MM.1S (cell line): ENCODE measurements at regions not wholly inside any gene's neighbourhood (a gene's known extent, or its start where the extent isn't known, plus 50 kb on each side); places are given as distances from the start of the nearest gene placed in this dataset.

Experiments
- DNase-seq: peaks from one replicate; pipeline ENCODE4 v3.0.0-alpha.2; 2015
- H2AFZ ChIP-seq: fragments of 300-600 bp; sonication (generic); 2 replicates; pipeline ENCODE4 v1.6.0; 2016; ENCODE audit warnings: antibody characterized with exemption, low read length
- H3F3A ChIP-seq: fragments of 300-600 bp; sonication (generic); 2 replicates; pipeline ENCODE4 v1.6.1; 2016; ENCODE audit warnings: mild to moderate bottlenecking, antibody characterized with exemption, low read length, moderate library complexity, mixed read lengths; ENCODE audit not compliant: insufficient read depth
- H3K27ac ChIP-seq: fragments of 300-600 bp; sonication (generic); 2 replicates; pipeline ENCODE4 v1.5.1; 2016; ENCODE audit warnings: mild to moderate bottlenecking, low read length
- H3K27me3 ChIP-seq: fragments of 300-600 bp; sonication (generic); replicated peaks from 2 replicates; pipeline ENCODE4 v1.6.0; 2016; ENCODE audit warnings: low read length; ENCODE audit not compliant: insufficient read depth
- H3K36me3 ChIP-seq: fragments of 300-600 bp; sonication (generic); replicated peaks from 2 replicates; pipeline ENCODE4 v1.6.1; 2016; ENCODE audit warnings: mild to moderate bottlenecking, low read length, mixed read lengths; ENCODE audit not compliant: insufficient read depth
- H3K4me1 ChIP-seq: fragments of 300-600 bp; sonication (generic); 2 replicates; pipeline ENCODE4 v1.6.1; 2016; ENCODE audit warnings: low read length, mixed read lengths
- H3K4me2 ChIP-seq: fragments of 300-600 bp; sonication (generic); 2 replicates; pipeline ENCODE4 v1.6.0; 2016; ENCODE audit warnings: low read depth, low read length
- H3K4me3 ChIP-seq: fragments of 300-600 bp; sonication (generic); 2 replicates; pipeline ENCODE4 v1.5.1; 2016; ENCODE audit warnings: low read length, mixed read lengths
- H3K79me2 ChIP-seq: fragments of 300-600 bp; sonication (generic); 2 replicates; pipeline ENCODE4 v1.6.1; 2016; ENCODE audit warnings: mixed run types, low read length, mixed read lengths
- H3K9ac ChIP-seq: fragments of 300-600 bp; sonication (generic); 2 replicates; pipeline ENCODE4 v1.6.1; 2016; ENCODE audit warnings: low read length, mixed read lengths
- H3K9me2 ChIP-seq: fragments of 300-600 bp; sonication (generic); replicated peaks from 2 replicates; pipeline ENCODE4 v1.6.1; 2016; ENCODE audit warnings: mild to moderate bottlenecking, low read length, mixed read lengths; ENCODE audit not compliant: insufficient read depth
- H3K9me3 ChIP-seq: fragments of 300-600 bp; sonication (generic); replicated peaks from 2 replicates; pipeline ENCODE4 v1.6.1; 2016; ENCODE audit warnings: mild to moderate bottlenecking, low read length, mixed read lengths; ENCODE audit not compliant: insufficient read depth
- H4K20me1 ChIP-seq: fragments of 300-600 bp; sonication (generic); 2 replicates; pipeline ENCODE4 v1.6.1; 2016; ENCODE audit warnings: mild to moderate bottlenecking, low read length, moderate library complexity, mixed read lengths; ENCODE audit not compliant: insufficient read depth
- EZH2 ChIP-seq: fragments of 300-600 bp; sonication (generic); optimal IDR thresholded peaks from 2 replicates; pipeline ENCODE3; 2017; ENCODE audit warnings: low read depth, mild to moderate bottlenecking, antibody characterized with exemption, low read length, mixed read lengths
- EZH2phosphoT487 ChIP-seq: fragments of 300-600 bp; sonication (generic); IDR thresholded peaks from 2 replicates; pipeline ENCODE4 v1.6.1; 2018; ENCODE audit warnings: antibody characterized with exemption, low read length
- TF ChIP-seq, protein P1 (sequence below): fragments of 300-600 bp; sonication (generic); IDR thresholded peaks from 2 replicates; pipeline ENCODE4 v1.5.1; 2016; ENCODE audit warnings: antibody characterized with exemption, low read length, mixed read lengths

DNA sequence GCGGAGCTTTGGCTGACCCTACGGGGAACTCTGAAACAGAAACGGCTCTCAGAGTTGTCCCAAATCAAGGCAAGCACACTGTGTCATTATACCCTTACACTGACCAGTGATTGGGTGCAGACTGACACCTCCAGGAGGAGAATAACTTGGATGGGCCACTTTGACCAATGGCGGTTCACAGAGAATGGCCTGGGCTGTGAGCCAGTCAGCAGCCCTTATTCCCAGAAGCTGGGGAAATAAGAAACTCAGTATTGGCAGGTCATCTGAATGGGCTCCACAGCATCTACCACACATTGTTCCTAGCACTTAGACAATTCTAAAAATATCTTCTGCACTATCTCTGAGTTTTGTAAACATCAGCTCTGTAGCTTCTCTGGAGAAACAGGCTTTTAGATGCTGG is 265.2 kb downstream of the ADGRL2 start:
- Histone ChIP-seq H3K4me1 (no peaks in the 10 kb centered on the region), H4K20me1 (no peaks in the 10 kb centered on the region), H3K9me2 (no peaks in the 10 kb centered on the region), H3K9ac (no peak overlapping the region), H3K79me2 (no peaks in the 10 kb centered on the region), H3K27me3 (no peaks in the 10 kb centered on the region), H3K4me2 (no peak overlapping the region), H2AFZ (no peak overlapping the region), H3K27ac (no peak overlapping the region), H3K4me3 (no peak overlapping the region), H3K9me3 (no peaks in the 10 kb centered on the region), H3K36me3 (no peaks in the 10 kb centered on the region), H3F3A (no peaks in the 10 kb centered on the region)
- no peak for DNase-seq
- no peak for TF ChIP-seq EZH2phosphoT487
- no peak for TF ChIP-seq EZH2
- TF ChIP-seq, protein P1, sequence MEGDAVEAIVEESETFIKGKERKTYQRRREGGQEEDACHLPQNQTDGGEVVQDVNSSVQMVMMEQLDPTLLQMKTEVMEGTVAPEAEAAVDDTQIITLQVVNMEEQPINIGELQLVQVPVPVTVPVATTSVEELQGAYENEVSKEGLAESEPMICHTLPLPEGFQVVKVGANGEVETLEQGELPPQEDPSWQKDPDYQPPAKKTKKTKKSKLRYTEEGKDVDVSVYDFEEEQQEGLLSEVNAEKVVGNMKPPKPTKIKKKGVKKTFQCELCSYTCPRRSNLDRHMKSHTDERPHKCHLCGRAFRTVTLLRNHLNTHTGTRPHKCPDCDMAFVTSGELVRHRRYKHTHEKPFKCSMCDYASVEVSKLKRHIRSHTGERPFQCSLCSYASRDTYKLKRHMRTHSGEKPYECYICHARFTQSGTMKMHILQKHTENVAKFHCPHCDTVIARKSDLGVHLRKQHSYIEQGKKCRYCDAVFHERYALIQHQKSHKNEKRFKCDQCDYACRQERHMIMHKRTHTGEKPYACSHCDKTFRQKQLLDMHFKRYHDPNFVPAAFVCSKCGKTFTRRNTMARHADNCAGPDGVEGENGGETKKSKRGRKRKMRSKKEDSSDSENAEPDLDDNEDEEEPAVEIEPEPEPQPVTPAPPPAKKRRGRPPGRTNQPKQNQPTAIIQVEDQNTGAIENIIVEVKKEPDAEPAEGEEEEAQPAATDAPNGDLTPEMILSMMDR = no peak

- Histone ChIP-seq H3K9me3 (no peaks in the 10 kb centered on the region), H3K9me2 (no peaks in the 10 kb centered on the region), H3K4me3 (no peak overlapping the region), H3K9ac (no peak overlapping the region), H3K79me2 (no peaks in the 10 kb centered on the region), H3K27me3 (no peaks in the 10 kb centered on the region), H3K36me3 (no peaks in the 10 kb centered on the region), H3F3A (no peaks in the 10 kb centered on the region), H3K27ac (no peak overlapping the region), H4K20me1 (no peaks in the 10 kb centered on the region), H3K4me2 (no peak overlapping the region), H3K4me1 (no peaks in the 10 kb centered on the region), H2AFZ (no peak overlapping the region)
- no peak for TF ChIP-seq EZH2
- TF ChIP-seq, protein P1 = no peak
- TF ChIP-seq EZH2phosphoT487 = no peak
- no peak for DNase-seq
These were observed 264.0 kb downstream of the ADGRL2 start for GRCh38 chr1:82064691-82065090.

DNA sequence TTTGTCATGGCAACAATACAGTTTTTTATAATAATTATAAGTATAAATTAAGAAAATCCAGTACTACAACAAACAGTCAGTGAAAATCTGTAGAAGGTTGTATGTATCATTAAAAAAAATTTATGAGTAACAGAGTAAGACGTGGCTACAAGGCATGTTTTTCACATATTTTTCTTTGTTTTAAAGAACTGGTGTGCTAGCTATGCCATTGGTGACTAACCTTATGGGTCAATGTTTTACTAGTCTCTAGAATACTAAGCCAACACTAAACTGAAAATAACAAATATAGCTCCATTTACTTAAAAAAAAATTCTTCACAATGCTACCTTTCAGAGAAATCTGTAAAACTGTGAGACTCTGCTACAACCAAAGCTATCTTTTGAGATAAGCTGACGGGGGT is 261.5 kb downstream of the ADGRL2 start:
- H3K9me2 ChIP-seq = no peaks in the 10 kb centered on the region
- DNase-seq = no peak
- H4K20me1 ChIP-seq = no peaks in the 10 kb centered on the region
- TF ChIP-seq, protein P1 = no peak
- TF ChIP-seq EZH2phosphoT487 (no peak), EZH2 (no peak)
- no peaks in the 10 kb centered on the region for H3K4me1 ChIP-seq
- H3K27ac ChIP-seq = no peak overlapping the region
- H2AFZ ChIP-seq = no peak overlapping the region
- H3K27me3 ChIP-seq = no peaks in the 10 kb centered on the region
- no peaks in the 10 kb centered on the region for H3K9me3 ChIP-seq
- H3K4me2 ChIP-seq = no peak overlapping the region
- H3K4me3 ChIP-seq = no peak overlapping the region
- H3F3A ChIP-seq = no peaks in the 10 kb centered on the region
- H3K9ac ChIP-seq = no peak overlapping the region
- no peaks in the 10 kb centered on the region for H3K79me2 ChIP-seq
- H3K36me3 ChIP-seq = no peaks in the 10 kb centered on the region
